GM20000 (cell line): ENCODE measurements at regions not wholly inside any gene's neighbourhood (a gene's known extent, or its start where the extent isn't known, plus 50 kb on each side); places are given as distances from the start of the nearest gene placed in this dataset.

Source experiments
- DNase-seq: peaks from one replicate; pipeline ENCODE4 v3.0.0; 2012; ENCODE audit warnings: low spot score
- CTCF ChIP-seq: IDR thresholded peaks from 2 replicates; pipeline ENCODE4 v1.5.1; 2012; ENCODE audit warnings: mild to moderate bottlenecking, control low read depth; ENCODE audit errors: extremely low read depth, missing control alignments

GRCh38 chr6:4304927-4305455 lies 169.6 kb upstream of the ECI2 start:
- no peak for DNase-seq
- TF ChIP-seq CTCF = no peak

DNA sequence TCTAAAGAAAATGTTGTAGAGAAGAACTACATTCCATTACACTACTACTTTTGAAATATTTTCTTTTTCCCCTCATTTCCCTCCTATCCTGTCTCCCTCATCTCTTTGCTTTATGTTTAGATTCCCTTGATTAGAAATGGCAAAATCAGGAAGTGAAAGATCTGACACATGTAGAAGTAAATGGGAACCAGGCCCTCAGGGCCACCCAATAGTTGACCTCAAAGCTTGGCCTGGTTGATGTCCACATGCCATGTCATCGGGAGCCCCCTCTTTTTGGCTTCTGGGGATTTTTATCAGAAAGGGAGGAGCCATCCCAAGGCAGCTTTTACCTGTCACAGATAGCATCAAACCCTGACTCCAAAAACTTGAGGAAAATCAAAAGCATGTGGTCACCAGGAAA lies 168.3 kb upstream of the ECI2 start:
- DNase-seq = no peak
- no peak for TF ChIP-seq CTCF

DNA sequence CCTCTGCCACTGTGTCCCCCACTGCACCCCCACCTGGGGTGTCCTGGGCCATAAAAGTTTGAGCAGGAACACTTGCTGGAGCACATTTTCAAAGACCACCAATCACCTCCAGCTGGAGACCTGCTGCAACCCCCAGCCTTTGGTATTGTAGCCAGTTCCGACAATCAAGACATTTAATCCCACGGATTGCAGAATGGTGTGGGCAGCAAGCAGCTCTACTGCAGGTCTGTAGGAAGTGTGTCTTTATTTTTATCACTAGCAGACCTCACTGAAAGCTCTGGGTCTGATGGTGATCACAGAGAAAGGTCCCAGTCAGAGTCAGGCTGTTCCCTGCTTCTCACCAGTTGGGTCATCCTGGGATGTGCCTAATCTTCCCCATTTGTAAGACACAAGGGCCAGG lies 167.1 kb upstream of the ECI2 start:
- no peak for DNase-seq
- no peak for TF ChIP-seq CTCF

DNA sequence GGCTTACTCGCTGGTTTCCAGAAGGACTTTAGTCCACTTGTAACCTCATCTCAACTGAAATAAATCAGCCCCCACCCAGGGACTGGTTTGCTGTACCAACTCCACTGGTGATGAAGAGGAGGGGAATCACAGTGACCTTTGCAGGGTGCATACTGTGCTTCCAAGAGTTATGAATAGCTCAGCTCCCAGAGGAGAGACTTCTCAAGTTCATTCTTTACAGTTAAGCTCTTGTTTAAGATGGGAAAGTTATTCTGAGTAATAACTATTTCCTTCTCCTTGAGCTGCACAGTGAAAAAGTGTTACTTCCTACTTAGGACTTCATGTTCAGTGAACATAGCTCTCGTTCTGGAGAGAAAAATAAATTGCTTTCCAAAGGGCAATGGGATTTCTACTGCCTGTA lies 166.5 kb upstream of the ECI2 start:
- TF ChIP-seq CTCF = no peak
- DNase-seq = no peak

DNA sequence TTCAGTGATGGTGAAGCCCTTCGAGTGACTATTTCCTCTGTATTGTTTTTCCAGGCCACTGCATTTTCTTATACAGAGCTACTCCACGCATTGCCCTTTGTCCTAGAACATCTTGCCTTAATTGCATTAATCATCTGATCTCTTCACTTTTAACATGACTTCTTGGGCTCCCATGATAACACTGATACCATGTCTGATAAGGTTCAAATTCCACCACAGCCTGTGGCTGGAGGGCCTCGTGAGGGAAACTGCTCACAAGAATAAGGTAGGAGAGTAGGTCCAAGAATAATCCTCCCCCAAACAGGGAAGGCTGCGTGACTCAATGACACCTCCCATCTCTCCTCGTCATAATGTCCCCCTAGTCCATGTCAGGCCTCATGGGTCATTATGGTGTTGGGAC lies 165.5 kb upstream of the ECI2 start:
- TF ChIP-seq CTCF = no peak
- no peak for DNase-seq

GRCh38 chr6:4299476-4299875 lies 164.1 kb upstream of the ECI2 start:
- TF ChIP-seq CTCF = no peak
- no peak for DNase-seq

- no peak for TF ChIP-seq CTCF
- DNase-seq = no peak
Measured at GRCh38 chr6:4297348-4297747, 162.0 kb upstream of the ECI2 start.
